NCI-H2171 (cell line): ENCODE measurements at regions not wholly inside any gene's neighbourhood (a gene's known extent, or its start where the extent isn't known, plus 50 kb on each side); places are given as distances from the start of the nearest gene placed in this dataset.
A peak's percentile ranks its signal among the peaks of the same experiment; 100 is the strongest.

Experiments used
- DNase-seq: peaks from one replicate; lab custom pipeline; 2025; lab: John Stamatoyannopoulos, UW

- no peak for DNase-seq
Measured at GRCh38 chr5:125291447-125291846, 545.0 kb upstream of the ZNF608 start.

- DNase-seq, result no peak
Measured at GRCh38 chr5:125293223-125293622, 546.8 kb upstream of the ZNF608 start.

GRCh38 chr5:125293726-125294125 is 547.3 kb upstream of the ZNF608 start:
- DNase-seq, result no peak

GRCh38 chr5:125294844-125295243 is 548.4 kb upstream of the ZNF608 start:
- DNase-seq, result no peak

- no peak for DNase-seq
Measured at GRCh38 chr5:125295405-125295872, 549.0 kb upstream of the ZNF608 start.

GRCh38 chr5:125298258-125298657 is 551.8 kb upstream of the ZNF608 start:
- DNase-seq, result no peak

GRCh38 chr5:125298746-125299379 is 552.4 kb upstream of the ZNF608 start:
- DNase-seq, result no peak

GRCh38 chr5:125301711-125302110 is 555.3 kb upstream of the ZNF608 start:
- DNase-seq, result no peak

- DNase-seq, result no peak
Measured at GRCh38 chr5:125302577-125302976, 556.1 kb upstream of the ZNF608 start.

- no peak for DNase-seq
Measured at GRCh38 chr5:125306741-125307140, 560.3 kb upstream of the ZNF608 start.

GRCh38 chr5:125310749-125311148 is 564.3 kb upstream of the ZNF608 start:
- no peak for DNase-seq

GRCh38 chr5:125311743-125312142 is 565.3 kb upstream of the ZNF608 start:
- no peak for DNase-seq

- DNase-seq, result no peak
Measured at GRCh38 chr5:125313555-125313954, 567.1 kb upstream of the ZNF608 start.

GRCh38 chr5:125315306-125315705 is 568.9 kb upstream of the ZNF608 start:
- DNase-seq, result no peak

- DNase-seq, result no peak
Measured at GRCh38 chr5:125316391-125316790, 570.0 kb upstream of the ZNF608 start.

- DNase-seq, result peak; percentile 38
Measured at GRCh38 chr5:125316915-125317535, 570.6 kb upstream of the ZNF608 start.

GRCh38 chr5:125317536-125317995 is 571.1 kb upstream of the ZNF608 start:
- DNase-seq, result peak; percentile 66

GRCh38 chr5:125321654-125322053 is 575.2 kb upstream of the ZNF608 start:
- DNase-seq, result no peak

- no peak for DNase-seq
Measured at GRCh38 chr5:125323613-125324012, 577.2 kb upstream of the ZNF608 start.

GRCh38 chr5:125325488-125326149 is 579.2 kb upstream of the ZNF608 start:
- DNase-seq, result peak; percentile 17

- DNase-seq, result no peak
Measured at GRCh38 chr5:125326150-125326510, 579.7 kb upstream of the ZNF608 start.

- no peak for DNase-seq
Measured at GRCh38 chr5:125327676-125328075, 581.2 kb upstream of the ZNF608 start.

GRCh38 chr5:125331987-125332598 is 585.7 kb upstream of the ZNF608 start:
- no peak for DNase-seq
